OCI-LY7 (cell line): ENCODE measurements at regions not wholly inside any gene's neighbourhood (a gene's known extent, or its start where the extent isn't known, plus 50 kb on each side); places are given as distances from the start of the nearest gene placed in this dataset.
"Not testable (repeated sequence)": the region's sequence is repeated elsewhere in the genome, so short reads cannot be mapped to it uniquely, and the experiment has no call there.

Experiments used
- BruUV-seq: library from RNA; stranded (reverse); fragments of 400-500 nt; replicated peaks from 2 replicates; lab custom pipeline; 2021; lab: Mats Ljungman, UMichigan
- CTCF ChIA-PET: fragments of 300-600 bp; sonication (Branson Sonifier 250); formaldehyde crosslinking; loops from one replicate; lab custom pipeline; 2022; ENCODE audit warnings: antibody characterized with exemption; ENCODE audit not compliant: unreplicated experiment; lab: Charles Lee
- POLR2A ChIA-PET: fragments of 300-600 bp; sonication (Branson Sonifier 250); formaldehyde crosslinking; loops from one replicate; lab custom pipeline; 2022; ENCODE audit warnings: antibody characterized with exemption; lab: Charles Lee
- DNase-seq: peaks from one replicate; pipeline ENCODE4 v3.0.0-alpha.2; 2015; ENCODE audit warnings: low spot score
- H2AFZ ChIP-seq: fragments of 200-600 bp; sonication (generic), shearing (Covaris generic); 2 replicates; pipeline ENCODE4 v1.6.1; 2014; ENCODE audit warnings: mild to moderate bottlenecking, antibody characterized with exemption, low read length, moderate library complexity
- H3K27ac ChIP-seq: fragments of 200-600 bp; sonication (generic); 2 replicates; pipeline ENCODE4 v1.5.1; 2014; ENCODE audit warnings: mixed run types, low read depth, mild to moderate bottlenecking, moderate library complexity, low read length, inconsistent platforms; ENCODE audit not compliant: poor library complexity, severe bottlenecking
- H3K36me3 ChIP-seq: fragments of 200-600 bp; sonication (generic); 2 replicates; pipeline ENCODE4 v1.6.1; 2014; ENCODE audit warnings: mild to moderate bottlenecking, antibody characterized with exemption, low read length, moderate library complexity, mixed read lengths; ENCODE audit not compliant: insufficient read depth
- H3K4me1 ChIP-seq: fragments of 200-600 bp; sonication (generic); 2 replicates; pipeline ENCODE4 v1.5.1; 2014; ENCODE audit warnings: mild to moderate bottlenecking, low read length; ENCODE audit not compliant: insufficient read depth, poor library complexity, severe bottlenecking
- H3K4me2 ChIP-seq: fragments of 200-600 bp; sonication (generic); 2 replicates; pipeline ENCODE4 v1.6.1; 2014; ENCODE audit warnings: mild to moderate bottlenecking, low read length
- H3K4me3 ChIP-seq: fragments of 200-600 bp; sonication (generic); 2 replicates; pipeline ENCODE4 v1.5.1; 2014; ENCODE audit warnings: mild to moderate bottlenecking, low read depth, low read length; ENCODE audit not compliant: poor library complexity, severe bottlenecking
- H3K79me2 ChIP-seq: fragments of 200-600 bp; sonication (generic); 2 replicates; pipeline ENCODE4 v1.6.1; 2016; ENCODE audit warnings: low read depth, mild to moderate bottlenecking, low read length, moderate library complexity, mixed read lengths; ENCODE audit not compliant: insufficient read depth
- H3K9me2 ChIP-seq: fragments of 200-600 bp; sonication (generic); 2 replicates; pipeline ENCODE4 v1.6.1; 2016; ENCODE audit warnings: mild to moderate bottlenecking, low read length, mixed read lengths; ENCODE audit not compliant: insufficient read depth
- H3K9me3 ChIP-seq: fragments of 200-600 bp; sonication (generic); 2 replicates; pipeline ENCODE4 v1.6.1; 2014; ENCODE audit warnings: mild to moderate bottlenecking, mixed run types, low read length, mixed read lengths
- H4K20me1 ChIP-seq: fragments of 200-600 bp; sonication (generic); 2 replicates; pipeline ENCODE4 v1.6.1; 2014; ENCODE audit warnings: mild to moderate bottlenecking, antibody characterized with exemption, low read length, moderate library complexity, mixed read lengths; ENCODE audit not compliant: insufficient read depth
- intact Hi-C: fragments of 100-400 bp; cut with micrococcal nuclease; formaldehyde crosslinking; loops from one replicate; pipeline ENCODE4 v1.10.0; 2022; ENCODE audit not compliant: unreplicated experiment

- CTCF ChIA-PET: interaction anchor here (0.6 kb wide), 1 partner anchor 375 kb away, joined by 3 read pairs; no protein-coding TSS in a partner anchor
Measured at GRCh38 chr7:35926966-35927365, 126.1 kb downstream of the SEPTIN7 start.

GRCh38 chr7:35931134-35931533, 130.3 kb downstream of the SEPTIN7 start:
- H2AFZ ChIP-seq, DNase-seq, CTCF ChIA-PET, H3K4me3 ChIP-seq, H3K36me3 ChIP-seq, H4K20me1 ChIP-seq, H3K9me2 ChIP-seq, H3K9me3 ChIP-seq, H3K79me2 ChIP-seq, H3K4me1 ChIP-seq, H3K4me2 ChIP-seq, BruUV-seq, H3K27ac ChIP-seq: not testable (repeated sequence)
- POLR2A ChIA-PET: interaction anchor here (0.6 kb wide), 1 partner anchor 808 kb away, joined by 3 read pairs; no protein-coding TSS in a partner anchor
- intact Hi-C loops: loop anchor here (5.0 kb wide), 1 partner anchor 41 kb away; no protein-coding TSS in a partner anchor

More at GRCh38 chr7:35926966-35927365, 126.1 kb downstream of the SEPTIN7 start:
- H3K79me2 ChIP-seq, H3K4me1 ChIP-seq, H4K20me1 ChIP-seq, intact Hi-C loops, H3K4me3 ChIP-seq, DNase-seq, H2AFZ ChIP-seq, H3K36me3 ChIP-seq, H3K4me2 ChIP-seq, H3K9me3 ChIP-seq, H3K9me2 ChIP-seq, POLR2A ChIA-PET, BruUV-seq, H3K27ac ChIP-seq: not testable (repeated sequence)

- BruUV-seq, H3K9me3 ChIP-seq, DNase-seq, H2AFZ ChIP-seq, H3K9me2 ChIP-seq, H3K4me2 ChIP-seq, POLR2A ChIA-PET, H3K4me1 ChIP-seq, H4K20me1 ChIP-seq, H3K27ac ChIP-seq, H3K36me3 ChIP-seq, H3K79me2 ChIP-seq, CTCF ChIA-PET, H3K4me3 ChIP-seq: not testable (repeated sequence)
- intact Hi-C loops: loop anchor here (5.0 kb wide), 1 partner anchor 41 kb away; no protein-coding TSS in a partner anchor
Measured at GRCh38 chr7:35931551-35931950, 130.7 kb downstream of the SEPTIN7 start.

- H4K20me1 ChIP-seq, H3K27ac ChIP-seq, intact Hi-C loops, BruUV-seq, DNase-seq, H3K4me2 ChIP-seq, H2AFZ ChIP-seq, H3K9me3 ChIP-seq, H3K4me1 ChIP-seq, H3K36me3 ChIP-seq, H3K9me2 ChIP-seq, H3K79me2 ChIP-seq, H3K4me3 ChIP-seq, POLR2A ChIA-PET, CTCF ChIA-PET: not testable (repeated sequence)
Measured at GRCh38 chr7:35940695-35941094, 139.8 kb downstream of the SEPTIN7 start.
